Panc1 (cell line): ENCODE measurements at regions not wholly inside any gene's neighbourhood (a gene's known extent, or its start where the extent isn't known, plus 50 kb on each side); places are given as distances from the start of the nearest gene placed in this dataset.

Source experiments
- ATAC-seq: fragments of 200-7000 bp; cut with Tn5 transposase; 2 replicates; pipeline ENCODE4 v1.9.1; 2020; ENCODE audit warnings: mild to moderate bottlenecking, moderate library complexity
- BruUV-seq: library from RNA; stranded (reverse); fragments of 400-500 nt; replicated peaks from 2 replicates; lab custom pipeline; 2021; lab: Mats Ljungman, UMichigan
- CTCF ChIA-PET: fragments of 300-600 bp; sonication (Branson Sonifier 250); formaldehyde crosslinking; loops from one replicate; lab custom pipeline; 2022; ENCODE audit warnings: antibody characterized with exemption; lab: Charles Lee
- POLR2A ChIA-PET: fragments of 300-600 bp; sonication (Branson Sonifier 250); formaldehyde crosslinking; loops from one replicate; lab custom pipeline; 2022; ENCODE audit warnings: antibody characterized with exemption; lab: Charles Lee
- DNase-seq: peaks from one replicate; pipeline ENCODE4 v3.0.0-alpha.2; 2010; ENCODE audit warnings: low read depth, low spot score
- H3K27ac ChIP-seq: 2 replicates; pipeline ENCODE4 v1.5.1; 2011; ENCODE audit warnings: mild to moderate bottlenecking, low read length, inconsistent platforms
- H3K27me3 ChIP-seq: fragments of 200-500 bp; sonication (Bioruptor generic); 2 replicates; pipeline ENCODE4 v1.6.0; 2014; ENCODE audit warnings: low read length, inconsistent platforms; ENCODE audit not compliant: control insufficient read depth, insufficient read depth
- H3K36me3 ChIP-seq: fragments of 200-500 bp; sonication (Bioruptor generic); 2 replicates; pipeline ENCODE4 v1.5.1; 2014; ENCODE audit warnings: inconsistent platforms, mild to moderate bottlenecking, low read length, moderate library complexity; ENCODE audit not compliant: control insufficient read depth, insufficient read depth
- H3K4me1 ChIP-seq: 2 replicates; pipeline ENCODE4 v1.5.1; 2011; ENCODE audit warnings: inconsistent platforms, mild to moderate bottlenecking, low read length, moderate library complexity; ENCODE audit not compliant: control insufficient read depth, insufficient read depth
- H3K4me3 ChIP-seq, 2 experiments: 2 replicates each; pipeline ENCODE4 v1.5.1; 2011 to 2012; ENCODE audit warnings: low read depth in 2 of 2, low read length in 2 of 2, mild to moderate bottlenecking in 2 of 2, inconsistent platforms in 1 of 2, moderate library complexity in 1 of 2
- H3K9me3 ChIP-seq: fragments of 200-500 bp; sonication (Bioruptor generic); 2 replicates; pipeline ENCODE4 v1.5.1; 2014; ENCODE audit warnings: low read depth, mild to moderate bottlenecking, inconsistent platforms, low read length, moderate library complexity; ENCODE audit not compliant: control insufficient read depth, insufficient read depth
- CTCF ChIP-seq: fragments of 450-650 bp; IDR thresholded peaks from 2 replicates; pipeline ENCODE4 v1.5.1; 2017; ENCODE audit warnings: mild to moderate bottlenecking
- POLR2AphosphoS5 ChIP-seq: IDR thresholded peaks from 2 replicates; pipeline ENCODE4 v1.6.1; 2012; ENCODE audit warnings: mild to moderate bottlenecking, low read depth, low read length, moderate library complexity
- REST ChIP-seq, 2 experiments: IDR thresholded peaks; 2 replicates each; pipeline ENCODE4 v1.6.1; 2011 to 2012; ENCODE audit warnings: low read depth in 2 of 2, control low read depth in 1 of 2, low read length in 1 of 2, mild to moderate bottlenecking in 1 of 2, moderate library complexity in 1 of 2; ENCODE audit not compliant: insufficient read depth in 1 of 2
- SIN3A ChIP-seq: IDR thresholded peaks from 2 replicates; pipeline ENCODE4 v1.6.1; 2012; ENCODE audit warnings: low read depth, mild to moderate bottlenecking, low read length, moderate library complexity, borderline replicate concordance; ENCODE audit not compliant: insufficient read depth
- TCF7L2 ChIP-seq: IDR thresholded peaks from 2 replicates; pipeline ENCODE4 v1.6.1; 2011; ENCODE audit warnings: mild to moderate bottlenecking, low read depth, low read length, inconsistent platforms
- in situ Hi-C: cut with HindIII; loops from 2 replicates; pipeline ENCODE4 v1.10.0; 2016; ENCODE audit warnings: low sequenced_read_pairs, low pct_unique_long_range_greater_than_20kb
- intact Hi-C: fragments of 100-400 bp; cut with micrococcal nuclease; formaldehyde crosslinking; loops from one replicate; pipeline ENCODE4 v1.10.0; 2022; ENCODE audit not compliant: unreplicated experiment

- TF ChIP-seq CTCF (no peak), TCF7L2 (no peak), REST (IDR thresholded peaks at IDR 0.05; ENCODE audit: insufficient read depth in 1 of 2, low read depth in 2 of 2, low read length in 1 of 2) (no peak), SIN3A (no peak)
- Histone ChIP-seq H3K4me3 (no peak overlapping the region), H3K4me1 (no peaks in the 10 kb centered on the region), H3K9me3 (no peaks in the 10 kb centered on the region), H3K36me3 (no peaks in the 10 kb centered on the region), H3K27ac (no peak overlapping the region), H3K27me3 (0 out of 2 replicates have a peak, but pooled peaks cover under 1% of the 10 kb centered on the region)
- in situ Hi-C loops = no loop called here
- ATAC-seq (no peak), DNase-seq (no peak)
- ChIA-PET CTCF (no interaction called here), POLR2A (no interaction called here)
- intact Hi-C loops = no loop called here
- no TSS peak for BruUV-seq
Observed at GRCh38 chr6:150715133-150715532, 115.4 kb downstream of the PLEKHG1 start.

GRCh38 chr6:150717419-150717818 lies 117.7 kb downstream of the PLEKHG1 start:
- no TSS peak for BruUV-seq

GRCh38 chr6:150719099-150719766 lies 119.5 kb downstream of the PLEKHG1 start:
- Histone ChIP-seq H3K4me3 (no peak overlapping the region), H3K36me3 (no peaks in the 10 kb centered on the region), H3K9me3 (no peaks in the 10 kb centered on the region), H3K4me1 (0 out of 2 replicates have a peak, but pooled peaks cover 4% of the 10 kb centered on the region), H3K27ac (no peak overlapping the region), H3K27me3 (0 out of 2 replicates have a peak, but pooled peaks cover 2% of the 10 kb centered on the region)
- ChIA-PET POLR2A (interaction anchor here (0.5 kb wide), 1 partner anchor 8 kb away, joined by 3 read pairs; no protein-coding TSS in a partner anchor), CTCF (interaction anchor here (0.7 kb wide), 1 partner anchor 101 kb away, joined by 3 read pairs; no protein-coding TSS in a partner anchor)
- no TSS peak for BruUV-seq
- ATAC-seq = no peak
- in situ Hi-C loops = no loop called here
- no peak for DNase-seq
- intact Hi-C loops = no loop called here
- no peak for TF ChIP-seq REST (IDR thresholded peaks at IDR 0.05; ENCODE audit: insufficient read depth in 1 of 2, low read depth in 2 of 2, low read length in 1 of 2)
- no peak for TF ChIP-seq POLR2AphosphoS5
- TF ChIP-seq SIN3A = no peak
- no peak for TF ChIP-seq CTCF
- TF ChIP-seq TCF7L2 = no peak

More at GRCh38 chr6:150717419-150717818, 117.7 kb downstream of the PLEKHG1 start:
- intact Hi-C loops (no loop called here), in situ Hi-C loops (no loop called here)
- ChIA-PET POLR2A (no interaction called here), CTCF (no interaction called here)
- Histone ChIP-seq H3K27me3 (0 out of 2 replicates have a peak, but pooled peaks cover 2% of the 10 kb centered on the region), H3K27ac (no peak overlapping the region), H3K4me3 (no peak overlapping the region), H3K4me1 (0 out of 2 replicates have a peak, but pooled peaks cover 4% of the 10 kb centered on the region), H3K36me3 (no peaks in the 10 kb centered on the region), H3K9me3 (no peaks in the 10 kb centered on the region)
- no peak for TF ChIP-seq TCF7L2
- DNase-seq (no peak), ATAC-seq (no peak)
